ENCODE measurements at regions not wholly inside any gene's neighbourhood (a gene's known extent, or its start where the extent isn't known, plus 50 kb on each side); places are given as distances from the start of the nearest gene placed in this dataset.

- Histone ChIP-seq H3K27me3 (replicated peaks; ENCODE audit: insufficient read depth) (no peaks in the 10 kb centered on the region), H3K4me3 (no peak overlapping the region), H3K27ac (no peak overlapping the region), H3K36me3 (no peaks in the 10 kb centered on the region), H3K9me3 (no peaks in the 10 kb centered on the region), H3K4me1 (replicated peaks) (no peaks in the 10 kb centered on the region)
- TF ChIP-seq POLR2A (IDR thresholded peaks at IDR 0.05) (no peak), CTCF (IDR thresholded peaks at IDR 0.05) (no peak), POLR2AphosphoS5 (IDR thresholded peaks at IDR 0.05) (no peak)
- 99% methylated on average over 15 of the region's 15 CpGs for WGBS
- DNase-seq (ENCODE audit: low spot score), result no peak
- intact Hi-C loops (cut with DNase I), result no loop called here
Measured at GRCh38 chr22:26781596-26781995, 124.2 kb downstream of the MIAT start.

GRCh38 chr22:26783885-26784284, 126.5 kb downstream of the MIAT start:
- TF ChIP-seq POLR2A (IDR thresholded peaks at IDR 0.05) (no peak), CTCF (IDR thresholded peaks at IDR 0.05) (no peak), POLR2AphosphoS5 (IDR thresholded peaks at IDR 0.05) (no peak)
- 36% methylated on average over 18 of the region's 18 CpGs for WGBS
- DNase-seq (ENCODE audit: low spot score), result no peak
- Histone ChIP-seq H3K27ac (no peak overlapping the region), H3K27me3 (replicated peaks; ENCODE audit: insufficient read depth) (no peaks in the 10 kb centered on the region), H3K4me1 (replicated peaks) (no peaks in the 10 kb centered on the region), H3K4me3 (no peak overlapping the region), H3K9me3 (no peaks in the 10 kb centered on the region), H3K36me3 (no peaks in the 10 kb centered on the region)
- intact Hi-C loops (cut with DNase I), result no loop called here

- Histone ChIP-seq H3K27me3 (replicated peaks; ENCODE audit: insufficient read depth) (no peaks in the 10 kb centered on the region), H3K4me3 (no peak overlapping the region), H3K27ac (no peak overlapping the region), H3K4me1 (replicated peaks) (no peaks in the 10 kb centered on the region), H3K36me3 (no peaks in the 10 kb centered on the region), H3K9me3 (no peaks in the 10 kb centered on the region)
- intact Hi-C loops (cut with DNase I), result no loop called here
- no peak for DNase-seq (ENCODE audit: low spot score)
- no peak for TF ChIP-seq CTCF (IDR thresholded peaks at IDR 0.05)
- no peak for TF ChIP-seq POLR2AphosphoS5 (IDR thresholded peaks at IDR 0.05)
- TF ChIP-seq POLR2A (IDR thresholded peaks at IDR 0.05), result no peak
- WGBS, result 95% methylated on average over 6 of the region's 6 CpGs
Measured at GRCh38 chr22:26784772-26785171, 127.4 kb downstream of the MIAT start.

GRCh38 chr22:26785932-26786331, 128.5 kb downstream of the MIAT start:
- WGBS, result 89% methylated on average over 5 of the region's 5 CpGs
- H3K4me3 ChIP-seq, result no peak overlapping the region
- TF ChIP-seq CTCF (IDR thresholded peaks at IDR 0.05) (no peak), POLR2AphosphoS5 (IDR thresholded peaks at IDR 0.05) (no peak), POLR2A (IDR thresholded peaks at IDR 0.05) (no peak)

GRCh38 chr22:26786398-26786797, 129.0 kb downstream of the MIAT start:
- H3K27ac ChIP-seq, result no peak overlapping the region
- H3K4me1 ChIP-seq (replicated peaks), result no peaks in the 10 kb centered on the region
- intact Hi-C loops (cut with DNase I), result no loop called here
- H3K4me3 ChIP-seq, result no peak overlapping the region
- no peak for DNase-seq (ENCODE audit: low spot score)
- TF ChIP-seq POLR2AphosphoS5 (IDR thresholded peaks at IDR 0.05) (no peak), CTCF (IDR thresholded peaks at IDR 0.05) (no peak), POLR2A (IDR thresholded peaks at IDR 0.05) (no peak)
- no peaks in the 10 kb centered on the region for H3K9me3 ChIP-seq
- no peaks in the 10 kb centered on the region for H3K36me3 ChIP-seq
- H3K27me3 ChIP-seq (replicated peaks; ENCODE audit: insufficient read depth), result no peaks in the 10 kb centered on the region
- WGBS, result 90% methylated on average over 9 of the region's 9 CpGs

More at GRCh38 chr22:26785932-26786331, 128.5 kb downstream of the MIAT start:
- Histone ChIP-seq H3K9me3 (no peaks in the 10 kb centered on the region), H3K36me3 (no peaks in the 10 kb centered on the region), H3K4me1 (replicated peaks) (no peaks in the 10 kb centered on the region), H3K27me3 (replicated peaks; ENCODE audit: insufficient read depth) (no peaks in the 10 kb centered on the region), H3K27ac (no peak overlapping the region)
- intact Hi-C loops (cut with DNase I), result no loop called here
- no peak for DNase-seq (ENCODE audit: low spot score)

Measured in prostate gland (tissue), 2 donors.